GM18505 (cell line): ENCODE measurements at regions not wholly inside any gene's neighbourhood (a gene's known extent, or its start where the extent isn't known, plus 50 kb on each side); places are given as distances from the start of the nearest gene placed in this dataset.

Experiments
- ATAC-seq: cut with Tn5 transposase; IDR thresholded peaks from one replicate; pipeline ENCODE4 v1.9.1; 2021; ENCODE audit not compliant: unreplicated experiment
- POLR2A ChIP-seq: IDR thresholded peaks from 4 replicates; pipeline ENCODE4 v1.6.1; 2011; ENCODE audit warnings: borderline replicate concordance; ENCODE audit not compliant: insufficient read depth, insufficient read length; ENCODE audit errors: extremely low read depth

DNA sequence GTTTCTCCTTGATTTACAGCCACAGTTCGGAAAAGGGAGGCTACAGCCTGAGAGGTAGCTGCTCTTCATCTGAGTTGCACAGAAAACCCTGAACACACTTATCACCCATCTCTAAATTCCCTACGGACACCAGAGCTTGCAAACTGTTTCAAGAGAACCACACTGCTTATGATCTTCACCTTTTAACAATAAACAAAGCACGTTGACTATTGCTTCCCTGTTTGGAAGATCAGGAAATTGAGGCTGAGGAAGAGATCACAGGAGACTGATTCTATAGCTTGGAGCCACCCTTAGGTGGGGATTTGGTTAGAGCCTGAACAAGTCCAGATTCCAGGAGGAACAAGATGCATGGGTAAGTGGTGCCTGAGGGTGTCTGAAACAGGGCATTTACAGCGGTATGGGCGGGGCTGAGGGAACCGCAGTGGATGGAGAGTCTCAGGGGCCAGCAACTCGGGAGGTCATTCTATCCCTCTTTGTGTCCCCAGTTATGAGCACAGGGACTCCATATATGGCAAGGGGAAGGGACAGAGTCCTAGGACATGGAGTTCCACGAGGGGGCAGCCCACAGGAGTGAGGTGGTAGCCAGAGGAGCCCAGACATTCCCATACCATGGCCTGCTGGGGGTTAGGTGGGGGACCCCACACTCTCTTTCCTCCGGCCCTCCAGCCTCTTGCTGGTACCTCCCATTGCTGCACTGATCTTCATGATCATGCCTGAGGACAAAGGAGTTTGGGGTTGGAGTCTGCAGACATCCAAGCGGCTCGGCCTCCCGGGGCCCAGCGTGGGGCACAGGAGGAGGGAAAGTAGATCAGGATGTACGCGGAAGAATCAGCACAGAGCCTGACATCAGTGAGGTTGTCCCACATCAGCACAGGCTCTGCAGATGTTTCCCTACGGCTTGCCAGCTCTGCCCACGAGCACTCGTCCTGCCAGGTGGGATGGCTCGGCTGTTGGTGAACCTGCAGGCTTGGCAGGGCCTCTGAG lies 162.3 kb upstream of the ZNF536 start:
- ATAC-seq = no peak
- no peak for TF ChIP-seq POLR2A

DNA sequence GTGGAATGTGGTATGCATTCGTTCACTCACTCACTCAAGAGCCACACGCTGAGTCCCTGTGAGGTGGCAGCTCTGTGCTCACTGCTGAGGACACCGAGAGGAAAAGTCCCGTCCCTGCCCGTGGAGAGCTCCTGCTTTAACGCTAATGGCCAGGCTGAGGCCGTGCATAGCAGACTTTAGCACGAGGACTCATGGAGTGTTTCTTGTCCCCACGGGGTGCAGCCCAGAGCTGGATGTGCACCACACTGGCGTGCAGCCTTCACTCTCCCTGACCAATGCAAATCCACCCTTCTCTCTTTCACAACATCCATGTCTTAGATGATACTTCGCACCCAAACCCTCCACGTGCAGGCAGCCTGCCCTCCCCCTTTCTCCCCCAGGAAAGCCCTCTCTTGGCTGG lies 159.6 kb upstream of the ZNF536 start:
- ATAC-seq = no peak
- TF ChIP-seq POLR2A = no peak

DNA sequence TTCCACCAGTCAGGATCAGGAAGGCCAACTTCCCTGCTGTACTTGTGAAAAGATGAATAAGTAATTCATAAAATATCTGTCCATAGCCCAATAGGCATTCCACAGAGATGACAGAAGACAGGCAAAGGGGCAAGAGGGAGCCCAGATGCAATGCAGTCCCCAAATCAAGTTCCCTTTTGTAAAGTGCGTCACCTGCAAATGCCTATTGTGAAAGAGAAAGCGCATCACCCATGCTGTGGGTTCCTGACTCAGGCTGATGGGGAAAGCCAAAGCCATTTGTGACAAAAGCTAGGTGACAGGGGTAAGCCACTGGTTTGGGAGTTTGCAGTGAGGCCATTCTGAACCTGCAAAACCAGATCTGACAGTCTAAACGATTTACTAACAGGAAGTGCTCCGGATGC lies 157.5 kb upstream of the ZNF536 start:
- TF ChIP-seq POLR2A = no peak
- ATAC-seq = no peak

DNA sequence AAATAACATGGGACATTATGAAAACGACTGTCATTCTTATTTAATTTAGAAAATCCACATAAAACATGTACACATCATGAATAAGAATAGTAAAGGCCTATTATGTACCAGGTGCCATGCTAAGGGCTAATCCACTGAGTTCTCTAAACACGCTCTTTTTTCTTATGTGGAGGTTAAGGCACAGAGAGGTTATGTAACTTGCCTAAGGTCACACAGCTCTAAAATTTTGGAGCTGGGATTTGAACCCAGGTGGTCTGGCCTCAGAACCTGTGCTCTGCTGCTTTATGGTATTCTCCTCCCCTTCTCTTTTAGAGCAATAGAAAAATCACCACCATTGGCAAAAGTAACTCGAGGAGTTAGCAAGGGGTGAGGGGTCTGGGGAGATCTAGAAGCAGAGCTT lies 156.9 kb upstream of the ZNF536 start:
- no peak for ATAC-seq
- TF ChIP-seq POLR2A = no peak

DNA sequence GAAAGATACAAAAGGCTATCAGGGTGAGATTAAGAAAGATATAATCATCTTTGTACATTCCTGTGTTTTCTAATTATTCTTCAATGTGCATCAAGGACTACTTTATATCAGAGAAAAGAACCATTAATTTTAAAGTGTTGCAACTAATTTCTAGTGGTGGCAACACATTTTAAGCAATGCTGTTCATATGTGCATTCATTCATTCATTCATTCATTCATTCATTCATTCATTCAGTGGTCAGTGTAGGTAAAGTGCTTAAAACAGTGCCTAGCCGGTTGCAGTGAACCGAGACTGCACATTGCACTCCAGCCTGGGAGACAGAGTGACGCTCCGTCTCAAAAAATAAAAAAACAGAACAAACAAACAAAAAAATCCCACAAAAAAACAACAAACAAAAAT lies 155.7 kb upstream of the ZNF536 start:
- ATAC-seq = no peak

DNA sequence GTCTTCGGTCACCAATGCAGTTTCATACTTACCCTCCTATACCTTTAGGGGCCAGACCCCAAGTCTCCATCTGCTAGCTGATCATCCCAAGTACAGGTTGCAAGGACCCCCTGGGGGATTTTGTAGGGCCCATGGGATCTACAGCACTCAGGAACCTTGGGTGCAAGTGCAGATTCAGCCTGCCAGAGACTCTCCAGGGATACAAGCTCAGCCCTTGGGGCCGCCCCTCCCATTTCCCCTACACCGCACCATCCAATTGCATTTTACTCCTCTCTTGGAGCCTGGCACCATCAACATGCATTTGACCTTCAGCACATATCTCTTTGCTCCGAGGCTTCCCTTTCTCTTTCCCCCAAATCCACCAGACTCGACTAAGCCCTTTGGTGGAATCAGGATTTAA lies 154.7 kb upstream of the ZNF536 start:
- no peak for TF ChIP-seq POLR2A
- ATAC-seq = no peak

More for the DNA sequence above, 155.7 kb upstream of the ZNF536 start:
- no peak for TF ChIP-seq POLR2A

DNA sequence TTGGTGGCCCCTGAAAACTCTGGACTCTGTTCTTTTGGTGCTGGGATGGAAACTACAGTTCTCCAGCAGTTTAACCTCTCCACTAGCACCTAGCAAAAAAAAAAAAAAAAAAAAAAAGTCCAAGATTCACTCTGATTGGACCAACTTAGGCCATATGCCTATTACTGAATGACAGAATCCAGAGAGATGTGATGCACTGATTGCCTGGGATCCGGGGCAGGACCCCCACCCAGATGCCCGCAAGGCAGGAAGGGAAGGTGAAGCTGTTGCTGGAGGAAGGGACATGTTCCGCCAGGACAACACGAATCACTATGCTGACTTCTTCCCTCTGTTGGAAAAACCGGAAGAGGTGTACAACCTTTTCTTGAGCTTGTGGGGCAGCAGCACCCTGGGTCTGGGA lies 152.5 kb upstream of the ZNF536 start:
- no peak for ATAC-seq
- TF ChIP-seq POLR2A = no peak

DNA sequence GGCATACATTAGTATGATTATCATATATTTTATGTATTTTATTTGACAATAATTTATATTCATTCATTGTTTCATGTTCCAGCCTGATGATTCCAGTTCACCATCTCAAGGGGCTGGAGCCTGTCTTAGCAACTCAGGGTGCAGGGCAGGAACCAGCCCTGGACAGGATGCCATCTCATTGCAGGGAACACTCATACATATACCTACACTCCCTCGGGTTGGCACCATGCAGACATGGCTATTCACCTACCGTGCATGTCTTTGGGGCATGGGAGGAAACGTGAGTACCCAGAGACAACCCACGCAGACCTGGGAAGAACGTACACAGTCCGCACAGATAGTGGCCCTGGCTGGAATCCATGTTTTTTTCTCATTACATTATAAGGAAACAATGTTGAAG lies 151.0 kb upstream of the ZNF536 start:
- ATAC-seq = no peak
- TF ChIP-seq POLR2A = no peak

DNA sequence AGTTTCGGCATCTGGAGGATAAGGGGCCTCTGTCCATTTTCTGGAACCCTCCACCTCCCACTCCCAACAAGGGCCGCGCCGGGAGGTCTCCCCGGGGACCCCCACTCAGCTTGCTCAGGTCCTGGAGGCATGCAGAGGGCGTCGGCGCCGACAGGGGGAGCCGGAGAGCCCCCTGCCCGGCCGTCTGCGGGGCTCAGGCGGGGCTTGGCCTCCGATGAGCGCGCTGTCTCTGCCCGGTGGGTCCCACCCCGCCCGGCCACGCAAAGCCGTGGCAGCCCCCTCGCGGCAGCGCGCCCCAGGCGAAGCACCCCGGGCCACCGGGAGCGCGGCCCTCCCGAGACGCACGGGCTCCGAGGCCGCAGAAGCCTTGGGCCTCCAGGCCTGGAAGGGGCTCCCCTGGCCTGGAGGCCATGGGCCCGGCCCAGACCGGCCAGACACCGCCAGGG lies 149.7 kb upstream of the ZNF536 start:
- no peak for TF ChIP-seq POLR2A
- no peak for ATAC-seq

DNA sequence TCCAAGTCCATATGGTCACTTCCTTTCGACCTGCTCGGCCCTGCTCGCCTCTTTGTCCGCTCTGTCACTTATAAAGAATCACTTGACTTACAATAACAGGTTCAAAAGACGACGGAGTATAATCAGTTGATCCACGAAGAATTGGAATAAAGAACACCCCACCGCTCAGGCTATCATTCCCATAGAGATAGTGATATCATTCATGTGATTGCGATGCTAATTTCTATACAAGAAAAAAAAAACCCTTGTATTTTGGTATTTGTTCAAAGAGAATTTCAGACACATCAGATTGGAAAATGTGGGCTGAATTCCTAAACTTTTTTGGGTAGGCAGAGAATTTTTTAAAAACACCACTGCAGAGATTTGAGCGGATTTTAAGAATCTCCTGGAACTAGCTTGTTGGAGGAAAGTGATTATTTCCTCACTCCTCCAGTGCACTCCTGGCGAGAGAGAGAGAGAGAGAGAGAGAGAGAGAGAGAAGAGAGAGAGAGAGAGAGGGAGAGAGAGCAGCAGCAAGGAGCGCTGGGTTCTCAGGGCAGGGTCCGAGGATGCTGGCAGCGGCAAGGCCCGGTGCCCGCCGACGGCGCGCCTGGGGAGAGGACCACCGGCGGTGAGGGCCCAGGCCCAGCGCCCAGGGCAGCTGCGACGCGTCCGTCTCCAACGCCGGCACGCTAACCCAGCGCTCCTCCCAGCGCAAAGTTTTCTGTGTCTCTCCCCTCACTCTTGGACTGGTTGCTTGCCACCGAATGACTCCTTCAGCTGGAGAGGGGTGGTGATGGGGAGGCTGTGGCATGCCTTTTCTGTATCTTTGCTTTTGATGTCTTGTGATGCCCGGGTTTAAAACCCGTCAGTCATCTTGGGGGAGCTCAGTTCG lies 149.0 kb upstream of the ZNF536 start:
- no peak for TF ChIP-seq POLR2A
- no peak for ATAC-seq

DNA sequence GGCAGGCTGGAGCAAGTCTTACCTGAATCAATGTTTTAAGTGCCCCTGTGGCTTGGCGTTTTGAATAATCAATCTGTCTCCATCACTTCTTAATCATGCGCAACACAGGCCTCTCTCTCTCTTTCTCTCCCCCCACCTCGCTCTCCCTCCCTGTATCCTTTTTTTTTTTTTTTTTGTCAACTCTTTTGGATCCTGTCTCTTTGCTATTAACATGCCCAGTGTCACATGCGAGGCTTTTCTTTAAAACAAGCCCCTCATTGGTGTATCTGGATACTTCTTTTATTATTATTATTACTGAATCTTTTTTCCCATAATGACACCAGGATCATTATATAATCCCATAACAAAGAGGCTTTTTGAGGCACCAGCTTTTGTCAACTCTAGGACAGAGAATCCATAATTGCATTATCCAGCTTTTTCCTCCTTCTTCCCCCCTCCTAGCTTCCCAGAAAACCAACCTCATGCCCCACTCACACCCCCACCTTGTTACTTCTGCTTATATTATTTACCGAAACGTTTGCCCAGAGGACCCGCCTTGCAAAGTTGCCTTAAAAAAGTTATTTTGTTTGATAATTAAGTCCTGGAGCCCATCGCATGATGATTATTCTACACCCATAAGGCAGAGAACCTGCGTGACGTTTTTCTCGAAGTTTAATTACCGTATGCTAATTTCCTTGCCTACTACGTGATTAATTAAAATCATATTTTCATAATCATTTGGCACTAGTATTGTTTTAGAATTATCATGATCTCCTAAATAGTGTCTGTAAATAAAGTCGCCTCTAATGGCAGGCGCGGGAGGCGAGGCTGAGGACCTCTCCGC lies 148.1 kb upstream of the ZNF536 start:
- ATAC-seq = no peak
- no peak for TF ChIP-seq POLR2A

DNA sequence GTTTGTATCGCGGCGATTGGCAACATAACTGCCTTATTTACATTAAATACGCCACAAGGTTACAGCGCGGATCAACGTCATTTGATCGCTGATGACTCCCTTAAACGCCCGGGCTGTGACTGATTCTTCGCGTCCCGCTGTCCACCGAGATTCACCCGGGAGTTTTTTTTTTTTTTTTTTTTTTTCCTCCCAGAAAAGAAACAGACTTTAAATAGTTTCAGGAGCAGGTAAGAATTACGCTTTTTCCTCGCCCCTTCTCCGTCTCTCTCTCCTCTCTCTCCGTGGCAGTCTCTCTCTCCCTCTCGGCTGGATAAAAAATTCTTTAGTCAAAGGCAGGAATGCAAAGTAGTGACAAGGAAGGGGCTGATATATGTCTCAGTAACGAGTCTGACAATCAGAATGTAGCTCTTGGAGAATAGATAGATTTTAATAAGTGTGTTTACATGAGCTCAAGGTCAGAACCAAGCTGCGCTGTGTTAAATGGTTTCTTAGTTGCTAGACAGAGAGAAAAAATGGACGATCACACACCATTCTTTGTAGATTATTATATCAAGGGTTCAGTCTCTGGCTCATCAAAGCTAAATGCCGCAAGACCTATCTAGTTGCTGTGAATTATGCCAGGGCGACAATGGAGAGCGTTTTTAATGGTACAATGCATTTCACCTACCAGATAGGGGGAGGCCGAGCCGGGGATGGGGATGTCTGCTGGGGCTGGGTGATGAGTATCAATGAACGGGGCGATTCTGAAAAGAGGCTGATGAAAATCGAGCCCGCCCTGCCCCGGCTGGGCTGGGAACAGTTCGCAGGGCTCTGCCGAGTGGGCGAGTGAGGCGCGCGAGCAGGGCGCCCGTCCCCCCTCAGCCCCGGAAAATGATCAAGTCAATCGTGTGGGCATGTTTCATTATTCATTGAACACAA lies 147.2 kb upstream of the ZNF536 start:
- ATAC-seq = no peak
- no peak for TF ChIP-seq POLR2A
